Mucosa of descending colon (tissue), 3 donors: ENCODE measurements at regions not wholly inside any gene's neighbourhood (a gene's known extent, or its start where the extent isn't known, plus 50 kb on each side); places are given as distances from the start of the nearest gene placed in this dataset.

Experiments used
- ATAC-seq: fragments of 200-7000 bp; cut with Tn5 transposase; one replicate; pipeline ENCODE4 v1.9.1; 2020; ENCODE audit warnings: mild to moderate bottlenecking, moderate library complexity
- DNase-seq, 3 donors: peaks; one replicate each; pipeline ENCODE4 v3.0.0-alpha.2; 2020
- H3K36me3 ChIP-seq: fragments of 200-600 bp; one replicate; pipeline ENCODE4 v1.8.0; 2021; ENCODE audit warnings: low read depth, mild to moderate bottlenecking
- H3K4me1 ChIP-seq: fragments of 200-600 bp; one replicate; pipeline ENCODE4 v1.8.0; 2021; ENCODE audit warnings: low read depth, mild to moderate bottlenecking
- H3K4me3 ChIP-seq: fragments of 200-600 bp; one replicate; pipeline ENCODE4 v1.8.0; 2021; ENCODE audit warnings: mild to moderate bottlenecking
- H3K9me3 ChIP-seq: fragments of 200-600 bp; one replicate; pipeline ENCODE4 v1.8.0; 2021; ENCODE audit warnings: mild to moderate bottlenecking
- intact Hi-C, 2 donors: fragments of 100-400 bp; cut with DNase I in 1 of 2; cut with micrococcal nuclease in 1 of 2; formaldehyde crosslinking; loops; one replicate each; pipeline versions ENCODE4 v1.11.0 to v1.11.1; 2022; cut with DNase I, micrococcal nuclease
- TF ChIP-seq, protein P1 (sequence below): fragments of 200-600 bp; IDR thresholded peaks from one replicate; pipeline ENCODE4 v1.8.0; 2022; ENCODE audit warnings: antibody characterized with exemption, mild to moderate bottlenecking
- donor health status: DM: no; HTN: no; CAD: no; lungs with moderate emphysema.
- donor health status: DM: no; HTN: no; CAD: no.
- donor health status: DM: no; HTN: yes; CAD: no.

GRCh38 chr13:95496485-95496884 is 56.0 kb upstream of the CLDN10 start:
- Histone ChIP-seq H3K36me3 (no peaks in the 10 kb centered on the region), H3K4me1 (no peaks in the 10 kb centered on the region), H3K9me3 (no peaks in the 10 kb centered on the region), H3K4me3 (no peak overlapping the region)
- DNase-seq (no peak), ATAC-seq (no peak)
- intact Hi-C loops, result no loop called here
- TF ChIP-seq, protein P1, sequence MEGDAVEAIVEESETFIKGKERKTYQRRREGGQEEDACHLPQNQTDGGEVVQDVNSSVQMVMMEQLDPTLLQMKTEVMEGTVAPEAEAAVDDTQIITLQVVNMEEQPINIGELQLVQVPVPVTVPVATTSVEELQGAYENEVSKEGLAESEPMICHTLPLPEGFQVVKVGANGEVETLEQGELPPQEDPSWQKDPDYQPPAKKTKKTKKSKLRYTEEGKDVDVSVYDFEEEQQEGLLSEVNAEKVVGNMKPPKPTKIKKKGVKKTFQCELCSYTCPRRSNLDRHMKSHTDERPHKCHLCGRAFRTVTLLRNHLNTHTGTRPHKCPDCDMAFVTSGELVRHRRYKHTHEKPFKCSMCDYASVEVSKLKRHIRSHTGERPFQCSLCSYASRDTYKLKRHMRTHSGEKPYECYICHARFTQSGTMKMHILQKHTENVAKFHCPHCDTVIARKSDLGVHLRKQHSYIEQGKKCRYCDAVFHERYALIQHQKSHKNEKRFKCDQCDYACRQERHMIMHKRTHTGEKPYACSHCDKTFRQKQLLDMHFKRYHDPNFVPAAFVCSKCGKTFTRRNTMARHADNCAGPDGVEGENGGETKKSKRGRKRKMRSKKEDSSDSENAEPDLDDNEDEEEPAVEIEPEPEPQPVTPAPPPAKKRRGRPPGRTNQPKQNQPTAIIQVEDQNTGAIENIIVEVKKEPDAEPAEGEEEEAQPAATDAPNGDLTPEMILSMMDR, result no peak

- H3K9me3 ChIP-seq, result no peaks in the 10 kb centered on the region
- intact Hi-C loops, result no loop called here
- no peaks in the 10 kb centered on the region for H3K36me3 ChIP-seq
- no peak overlapping the region for H3K4me3 ChIP-seq
- H3K4me1 ChIP-seq, result no peaks in the 10 kb centered on the region
- ATAC-seq (no peak), DNase-seq (no peak)
- TF ChIP-seq, protein P1, result no peak
Observed at GRCh38 chr13:95497381-95497807, 55.1 kb upstream of the CLDN10 start.

DNA sequence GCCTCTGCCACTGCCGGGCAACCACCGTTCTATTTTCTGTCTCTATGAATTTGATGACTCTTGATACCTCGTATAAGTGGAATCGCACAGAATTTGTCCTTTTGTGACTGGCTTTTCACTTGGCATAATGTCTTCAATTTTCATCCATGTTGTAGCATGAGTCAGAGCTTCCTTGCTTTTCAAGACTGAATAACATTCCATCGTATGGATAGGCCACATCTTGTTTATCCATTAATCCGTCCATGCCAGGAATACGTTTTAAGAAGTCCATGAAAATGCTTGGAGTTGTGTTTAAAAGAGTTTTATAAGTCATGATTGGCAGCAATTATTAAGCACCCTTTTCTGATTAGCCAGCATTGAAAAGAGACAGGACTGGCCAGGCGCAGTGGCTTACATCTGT is 53.6 kb upstream of the CLDN10 start:
- Histone ChIP-seq H3K4me1 (no peaks in the 10 kb centered on the region), H3K36me3 (no peaks in the 10 kb centered on the region), H3K9me3 (no peaks in the 10 kb centered on the region), H3K4me3 (no peak overlapping the region)
- TF ChIP-seq, protein P1, result no peak
- no peak for DNase-seq
- no peak for ATAC-seq
- intact Hi-C loops, result no loop called here

- H3K36me3 ChIP-seq, result no peaks in the 10 kb centered on the region
- intact Hi-C loops, result no loop called here
- TF ChIP-seq, protein P1, result no peak
- DNase-seq (no peak), ATAC-seq (no peak)
- no peaks in the 10 kb centered on the region for H3K9me3 ChIP-seq
- no peak overlapping the region for H3K4me3 ChIP-seq
- no peaks in the 10 kb centered on the region for H3K4me1 ChIP-seq
Observed at GRCh38 chr13:95499811-95500712, 52.5 kb upstream of the CLDN10 start.

DNA sequence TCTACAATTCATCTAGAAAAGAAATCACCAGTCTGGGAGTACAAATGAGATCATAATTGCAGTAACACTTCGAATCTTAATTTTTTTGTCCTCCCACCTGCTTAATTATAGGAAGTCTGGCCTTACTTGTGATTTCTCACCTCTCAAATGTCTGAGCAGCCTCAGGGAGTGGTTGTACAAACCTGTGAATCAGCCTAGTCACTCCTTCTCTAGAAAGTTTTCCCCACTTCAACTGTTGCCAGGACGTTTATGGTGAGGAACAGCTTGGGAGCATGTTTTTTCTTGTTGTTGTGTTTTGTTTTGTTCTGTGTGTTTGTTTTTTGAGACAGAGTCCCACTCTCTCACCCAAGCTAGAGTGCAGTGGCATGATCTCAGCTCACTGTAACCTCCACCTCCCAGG is 50.3 kb upstream of the CLDN10 start:
- Histone ChIP-seq H3K36me3 (no peaks in the 10 kb centered on the region), H3K4me3 (no peak overlapping the region), H3K4me1 (no peaks in the 10 kb centered on the region), H3K9me3 (no peaks in the 10 kb centered on the region)
- DNase-seq (no peak), ATAC-seq (no peak)
- intact Hi-C loops, result no loop called here
- TF ChIP-seq, protein P1, result no peak
